KMS-11 (cell line): ENCODE measurements at regions not wholly inside any gene's neighbourhood (a gene's known extent, or its start where the extent isn't known, plus 50 kb on each side); places are given as distances from the start of the nearest gene placed in this dataset.

ENCODE experiments used
- H2AFZ ChIP-seq: fragments of 200-600 bp; sonication (generic); 2 replicates; pipeline ENCODE4 v1.6.1; 2016; ENCODE audit warnings: antibody characterized with exemption, mixed run types, low read depth
- H3K27ac ChIP-seq: fragments of 200-600 bp; sonication (generic); 2 replicates; pipeline ENCODE4 v1.6.1; 2016; ENCODE audit warnings: mild to moderate bottlenecking, mixed run types
- H3K27me3 ChIP-seq: fragments of 200-600 bp; sonication (generic); 2 replicates; pipeline ENCODE4 v1.6.1; 2017; ENCODE audit warnings: mild to moderate bottlenecking, low read depth, mixed run types, moderate library complexity; ENCODE audit not compliant: insufficient read depth
- H3K36me3 ChIP-seq: fragments of 200-600 bp; sonication (generic); 2 replicates; pipeline ENCODE4 v1.6.1; 2017; ENCODE audit warnings: mild to moderate bottlenecking, mixed run types; ENCODE audit not compliant: insufficient read depth
- H3K4me1 ChIP-seq: fragments of 200-600 bp; sonication (generic); 2 replicates; pipeline ENCODE4 v1.6.1; 2016; ENCODE audit warnings: mild to moderate bottlenecking, low read depth, mixed run types; ENCODE audit not compliant: poor library complexity, severe bottlenecking
- H3K4me2 ChIP-seq: fragments of 200-600 bp; sonication (generic); 2 replicates; pipeline ENCODE4 v1.7.0; 2016; ENCODE audit warnings: mild to moderate bottlenecking, mixed run types
- H3K4me3 ChIP-seq: fragments of 200-600 bp; sonication (generic); IDR thresholded peaks from 2 replicates; pipeline ENCODE4 v1.6.1; 2017; ENCODE audit warnings: low read depth, low read length, mixed read lengths; ENCODE audit not compliant: insufficient read depth
- H3K79me2 ChIP-seq: fragments of 200-600 bp; sonication (generic); 2 replicates; pipeline ENCODE4 v1.6.1; 2016; ENCODE audit warnings: low read depth, mixed run types; ENCODE audit not compliant: insufficient read depth
- H3K9ac ChIP-seq: fragments of 200-600 bp; sonication (generic); 2 replicates; pipeline ENCODE4 v1.6.1; 2016; ENCODE audit warnings: mild to moderate bottlenecking, mixed run types
- H4K20me1 ChIP-seq: fragments of 200-600 bp; sonication (generic); 2 replicates; pipeline ENCODE4 v1.6.1; 2016; ENCODE audit warnings: mild to moderate bottlenecking, mixed run types; ENCODE audit not compliant: insufficient read depth
- CTCF ChIP-seq: fragments of 200-600 bp; sonication (generic); conservative IDR thresholded peaks from 2 replicates; pipeline ENCODE4 v1.6.1; 2017; ENCODE audit warnings: low read depth, mild to moderate bottlenecking, antibody characterized with exemption, low read length, moderate library complexity, mixed read lengths

- Histone ChIP-seq H3K36me3 (no peaks in the 10 kb centered on the region), H3K79me2 (no peaks in the 10 kb centered on the region), H2AFZ (no peak overlapping the region), H3K27ac (no peak overlapping the region), H3K4me1 (no peaks in the 10 kb centered on the region), H3K4me3 (no peak overlapping the region), H3K4me2 (no peak overlapping the region), H3K9ac (no peak overlapping the region), H3K27me3 (no peaks in the 10 kb centered on the region), H4K20me1 (no peaks in the 10 kb centered on the region)
- TF ChIP-seq CTCF, result no peak
Observed at GRCh38 chr6:2478200-2478599, 232.8 kb upstream of the GMDS start.

GRCh38 chr6:2477666-2478065 is 232.3 kb upstream of the GMDS start:
- H3K27me3 ChIP-seq, result no peaks in the 10 kb centered on the region

GRCh38 chr6:2477250-2477649 is 231.8 kb upstream of the GMDS start:
- Histone ChIP-seq H3K9ac (no peak overlapping the region), H3K27ac (no peak overlapping the region), H3K4me2 (no peak overlapping the region), H3K36me3 (no peaks in the 10 kb centered on the region), H4K20me1 (no peaks in the 10 kb centered on the region), H3K4me3 (no peak overlapping the region), H3K79me2 (no peaks in the 10 kb centered on the region), H3K27me3 (no peaks in the 10 kb centered on the region), H3K4me1 (no peaks in the 10 kb centered on the region), H2AFZ (no peak overlapping the region)
- no peak for TF ChIP-seq CTCF

More at GRCh38 chr6:2477666-2478065, 232.3 kb upstream of the GMDS start:
- no peak overlapping the region for H3K4me3 ChIP-seq
- no peak for TF ChIP-seq CTCF
- H3K4me2 ChIP-seq, result no peak overlapping the region
- H3K36me3 ChIP-seq, result no peaks in the 10 kb centered on the region
- H3K9ac ChIP-seq, result no peak overlapping the region
- H2AFZ ChIP-seq, result no peak overlapping the region
- H4K20me1 ChIP-seq, result no peaks in the 10 kb centered on the region
- no peaks in the 10 kb centered on the region for H3K79me2 ChIP-seq
- no peak overlapping the region for H3K27ac ChIP-seq
- no peaks in the 10 kb centered on the region for H3K4me1 ChIP-seq

GRCh38 chr6:2476376-2476775 is 231.0 kb upstream of the GMDS start:
- Histone ChIP-seq H3K4me2 (no peak overlapping the region), H3K9ac (no peak overlapping the region), H3K4me3 (no peak overlapping the region), H3K4me1 (no peaks in the 10 kb centered on the region), H3K27ac (no peak overlapping the region), H4K20me1 (no peaks in the 10 kb centered on the region), H2AFZ (no peak overlapping the region), H3K27me3 (no peaks in the 10 kb centered on the region), H3K36me3 (no peaks in the 10 kb centered on the region), H3K79me2 (no peaks in the 10 kb centered on the region)
- no peak for TF ChIP-seq CTCF
